ENCODE measurements at regions not wholly inside any gene's neighbourhood (a gene's known extent, or its start where the extent isn't known, plus 50 kb on each side); places are given as distances from the start of the nearest gene placed in this dataset.

- TF ChIP-seq MBD1 (CRISPR knock-in tag; IDR thresholded peaks at IDR 0.05): no peak
Measured at GRCh38 chrX:121869876-121870477, 822.6 kb downstream of the GLUD2 start (continued).

- ATAC-seq (no peak), FAIRE-seq (no peak), DNase-seq (ENCODE audit: extremely low read depth in 1 of 4, low spot score in 3 of 4) (no peak)
- Histone ChIP-seq H3K4me1 (replicated peaks in 1 of 2; ENCODE audit: control insufficient read depth in 2 of 2, insufficient read depth in 2 of 2, low read length in 2 of 2) (peaks cover 0 to 3% of the 10 kb centered on the region in 2 experiments; a peak in 1 of 5 replicates), H3K27me3 (ENCODE audit: control insufficient read depth in 2 of 2, insufficient read depth in 2 of 2, low read length in 2 of 2) (no peaks in the 10 kb centered on the region), H3K9me3 (replicated peaks; ENCODE audit: control insufficient read depth, insufficient read depth, low read depth, low read length) (no peaks in the 10 kb centered on the region), H3K79me2 (ENCODE audit: control insufficient read depth, insufficient read depth, low read length) (no peaks in the 10 kb centered on the region), H3K9me1 (ENCODE audit: control insufficient read depth, insufficient read depth, low read length) (no peaks in the 10 kb centered on the region), H3K4me3 (no peak overlapping the region), H2AFZ (ENCODE audit: low read depth, low read length) (no peak overlapping the region), H3K36me3 (ENCODE audit: control insufficient read depth, insufficient read depth, low read length) (no peaks in the 10 kb centered on the region), H4K20me1 (replicated peaks; ENCODE audit: control insufficient read depth, insufficient read depth, low read length) (no peaks in the 10 kb centered on the region), H3K27ac (ENCODE audit: extremely low read depth, low read depth, low read length) (no peak overlapping the region), H3K4me2 (ENCODE audit: insufficient read depth, low read length) (no peak overlapping the region), H3K9ac (ENCODE audit: insufficient read depth in 1 of 2, low read depth in 2 of 2, low read length in 2 of 2) (no peak overlapping the region)
- BruUV-seq (replicated peaks): no TSS peak
- in situ Hi-C loops (cut with MboI): no loop called here
- WGBS (ENCODE audit: insufficient coverage, low coverage, missing lambda C conversion rate): 27% methylated on average over 5 of the region's 12 CpGs
- CTCF ChIA-PET (ENCODE audit: low intra/inter-chr PET ratio): no interaction called here
- intact Hi-C loops (cut with micrococcal nuclease): no loop called here
- POLR2A ChIA-PET: no interaction called here
- TF ChIP-seq ZNF184 (CRISPR knock-in tag; IDR thresholded peaks at IDR 0.05) (no peak), MCM2 (IDR thresholded peaks at IDR 0.05; ENCODE audit: low read depth) (no peak), CBX3 (IDR thresholded peaks at IDR 0.05; ENCODE audit: borderline replicate concordance in 1 of 2, low read length in 2 of 2) (no peak), PRMT5 (CRISPR knock-in tag; IDR thresholded peaks at IDR 0.05) (no peak), TARDBP (IDR thresholded peaks at IDR 0.05) (no peak), PHB2 (IDR thresholded peaks at IDR 0.05; ENCODE audit: low read depth) (no peak), LARP7 (IDR thresholded peaks at IDR 0.05) (no peak), HINFP (tag; conservative IDR thresholded peaks at IDR 0.05; ENCODE audit: low read depth) (no peak), ZBED1 (IDR thresholded peaks at IDR 0.05) (no peak), ZNF507 (tag; conservative IDR thresholded peaks at IDR 0.05) (no peak), GTF2B (IDR thresholded peaks at IDR 0.05; ENCODE audit: extremely low read depth, insufficient read length) (no peak), GATAD2B (IDR thresholded peaks at IDR 0.05; ENCODE audit: borderline replicate concordance) (no peak), KDM4B (IDR thresholded peaks at IDR 0.05; ENCODE audit: borderline replicate concordance in 2 of 2, low read depth in 1 of 2) (no peak), ZNF408 (CRISPR knock-in tag; IDR thresholded peaks at IDR 0.05; ENCODE audit: low read depth) (no peak), SRSF9 (IDR thresholded peaks at IDR 0.05; ENCODE audit: borderline replicate concordance, low read depth, low read length) (no peak), ZNF175 (CRISPR knock-in tag; IDR thresholded peaks at IDR 0.05; ENCODE audit: low read depth) (no peak), ZNF57 (CRISPR knock-in tag; IDR thresholded peaks at IDR 0.05) (no peak), CBX8 (IDR thresholded peaks at IDR 0.05; ENCODE audit: borderline replicate concordance, extremely low read depth, low read depth, low read length, poor library complexity, severe bottlenecking) (no peak)
Measured at GRCh38 chrX:121871122-121871521, 823.7 kb downstream of the GLUD2 start.

Measured in K562 (cell line).